GM12874 (cell line): ENCODE measurements at regions not wholly inside any gene's neighbourhood (a gene's known extent, or its start where the extent isn't known, plus 50 kb on each side); places are given as distances from the start of the nearest gene placed in this dataset.

ENCODE experiments used
- CTCF ChIP-seq: IDR thresholded peaks from 2 replicates; pipeline ENCODE4 v1.5.1; 2011; ENCODE audit warnings: low read depth, mild to moderate bottlenecking, control low read depth, low read length, moderate library complexity; ENCODE audit not compliant: insufficient read depth

- TF ChIP-seq CTCF, result no peak
Observed at GRCh38 chr16:48022496-48022895, 133.3 kb downstream of the ABCC12 start.

GRCh38 chr16:48014349-48015135 lies 141.3 kb downstream of the ABCC12 start:
- no peak for TF ChIP-seq CTCF

GRCh38 chr16:48013491-48013901 lies 142.3 kb downstream of the ABCC12 start:
- no peak for TF ChIP-seq CTCF

GRCh38 chr16:48011878-48012658 lies 143.7 kb downstream of the ABCC12 start:
- no peak for TF ChIP-seq CTCF

- TF ChIP-seq CTCF, result no peak
Observed at GRCh38 chr16:48011466-48011865, 144.3 kb downstream of the ABCC12 start.

- no peak for TF ChIP-seq CTCF
Observed at GRCh38 chr16:48008011-48008525, 147.7 kb downstream of the ABCC12 start.

- TF ChIP-seq CTCF, result no peak
Observed at GRCh38 chr16:48004141-48004695, 151.6 kb downstream of the ABCC12 start.
